Upper lobe of right lung (tissue), 1 donor: ENCODE measurements at regions not wholly inside any gene's neighbourhood (a gene's known extent, or its start where the extent isn't known, plus 50 kb on each side); places are given as distances from the start of the nearest gene placed in this dataset.

ENCODE experiments used
- ATAC-seq: fragments of 200-7000 bp; cut with Tn5 transposase; one replicate; pipeline ENCODE4 v1.9.1; 2020; ENCODE audit warnings: mild to moderate bottlenecking, moderate library complexity
- DNase-seq: peaks from one replicate; pipeline ENCODE4 v3.0.0-alpha.2; 2020
- H3K27ac ChIP-seq: fragments of 200-600 bp; one replicate; pipeline ENCODE4 v1.8.0; 2022
- H3K27me3 ChIP-seq: fragments of 200-600 bp; one replicate; pipeline ENCODE4 v1.8.0; 2022; ENCODE audit warnings: mild to moderate bottlenecking
- H3K36me3 ChIP-seq: fragments of 200-600 bp; one replicate; pipeline ENCODE4 v1.8.0; 2022
- H3K4me1 ChIP-seq: fragments of 200-600 bp; one replicate; pipeline ENCODE4 v1.8.0; 2022
- H3K4me3 ChIP-seq: fragments of 200-600 bp; one replicate; pipeline ENCODE4 v1.8.0; 2022; ENCODE audit warnings: mild to moderate bottlenecking
- H3K9me3 ChIP-seq: fragments of 200-600 bp; one replicate; pipeline ENCODE4 v1.8.0; 2022
- CTCF ChIP-seq: fragments of 200-600 bp; IDR thresholded peaks from one replicate; pipeline ENCODE4 v1.8.0; 2022; ENCODE audit warnings: antibody characterized with exemption
- intact Hi-C: fragments of 100-400 bp; cut with DNase I; formaldehyde crosslinking; loops from one replicate; pipeline ENCODE4 v1.11.0; 2022
- donor health status: DM: no; HTN: yes; CAD: no; lungs with severe emphysema.

GRCh38 chr5:20680718-20681302 is 692.8 kb upstream of the CDH18 start:
- intact Hi-C loops = no loop called here
- no peak for ATAC-seq

GRCh38 chr5:20678814-20679298 is 690.9 kb upstream of the CDH18 start:
- no peaks in the 10 kb centered on the region for H3K27me3 ChIP-seq
- H3K9me3 ChIP-seq = no peaks in the 10 kb centered on the region
- no peak overlapping the region for H3K4me3 ChIP-seq
- H3K27ac ChIP-seq = no peak overlapping the region
- H3K4me1 ChIP-seq = no peaks in the 10 kb centered on the region
- intact Hi-C loops = no loop called here
- DNase-seq = no peak
- no peaks in the 10 kb centered on the region for H3K36me3 ChIP-seq
- TF ChIP-seq CTCF = no peak
- no peak for ATAC-seq

More at GRCh38 chr5:20680718-20681302, 692.8 kb upstream of the CDH18 start:
- Histone ChIP-seq H3K27ac (no peak overlapping the region), H3K27me3 (no peaks in the 10 kb centered on the region), H3K9me3 (no peaks in the 10 kb centered on the region), H3K36me3 (no peaks in the 10 kb centered on the region), H3K4me3 (no peak overlapping the region), H3K4me1 (no peaks in the 10 kb centered on the region)
- TF ChIP-seq CTCF = no peak
- no peak for DNase-seq

GRCh38 chr5:20678386-20678785 is 690.4 kb upstream of the CDH18 start:
- no peak for TF ChIP-seq CTCF
- intact Hi-C loops = no loop called here
- Histone ChIP-seq H3K27ac (no peak overlapping the region), H3K27me3 (no peaks in the 10 kb centered on the region), H3K36me3 (no peaks in the 10 kb centered on the region), H3K9me3 (no peaks in the 10 kb centered on the region), H3K4me1 (no peaks in the 10 kb centered on the region), H3K4me3 (no peak overlapping the region)
- ATAC-seq = no peak
- no peak for DNase-seq

- Histone ChIP-seq H3K4me3 (no peak overlapping the region), H3K4me1 (no peaks in the 10 kb centered on the region), H3K36me3 (no peaks in the 10 kb centered on the region), H3K27me3 (no peaks in the 10 kb centered on the region), H3K9me3 (no peaks in the 10 kb centered on the region), H3K27ac (no peak overlapping the region)
- intact Hi-C loops = no loop called here
- no peak for ATAC-seq
- DNase-seq = no peak
- no peak for TF ChIP-seq CTCF
These were observed 672.6 kb upstream of the CDH18 start for GRCh38 chr5:20660588-20660987.

GRCh38 chr5:20656262-20656661 is 668.3 kb upstream of the CDH18 start:
- Histone ChIP-seq H3K4me1 (no peaks in the 10 kb centered on the region), H3K9me3 (no peaks in the 10 kb centered on the region), H3K36me3 (no peaks in the 10 kb centered on the region), H3K27ac (no peak overlapping the region), H3K4me3 (no peak overlapping the region), H3K27me3 (no peaks in the 10 kb centered on the region)
- no peak for TF ChIP-seq CTCF
- ATAC-seq (no peak), DNase-seq (no peak)
- intact Hi-C loops = no loop called here

GRCh38 chr5:20655211-20655610 is 667.2 kb upstream of the CDH18 start:
- intact Hi-C loops = no loop called here
- Histone ChIP-seq H3K9me3 (no peaks in the 10 kb centered on the region), H3K4me3 (no peak overlapping the region), H3K36me3 (no peaks in the 10 kb centered on the region), H3K4me1 (no peaks in the 10 kb centered on the region), H3K27me3 (no peaks in the 10 kb centered on the region), H3K27ac (no peak overlapping the region)
- DNase-seq = no peak
- no peak for ATAC-seq
- no peak for TF ChIP-seq CTCF
